ENCODE measurements at regions not wholly inside any gene's neighbourhood (a gene's known extent, or its start where the extent isn't known, plus 50 kb on each side); places are given as distances from the start of the nearest gene placed in this dataset.

GRCh38 chr2:106720026-106720425 is 165.9 kb downstream of the ST6GAL2 start:
- no peak for TF ChIP-seq EZH2phosphoT487 (IDR thresholded peaks at IDR 0.05; ENCODE audit: borderline replicate concordance, low read depth, low read length)
- no peak for TF ChIP-seq CTCF (conservative IDR thresholded peaks at IDR 0.05; ENCODE audit: low read length)

All from OCI-LY7 (cell line).